GM19452 (cell line): ENCODE measurements at regions not wholly inside any gene's neighbourhood (a gene's known extent, or its start where the extent isn't known, plus 50 kb on each side); places are given as distances from the start of the nearest gene placed in this dataset.
"Not testable (repeated sequence)": the region's sequence is repeated elsewhere in the genome, so short reads cannot be mapped to it uniquely, and the experiment has no call there.

Source experiments
- ATAC-seq: cut with Tn5 transposase; IDR thresholded peaks from one replicate; pipeline ENCODE4 v1.9.1; 2021; ENCODE audit not compliant: unreplicated experiment

DNA sequence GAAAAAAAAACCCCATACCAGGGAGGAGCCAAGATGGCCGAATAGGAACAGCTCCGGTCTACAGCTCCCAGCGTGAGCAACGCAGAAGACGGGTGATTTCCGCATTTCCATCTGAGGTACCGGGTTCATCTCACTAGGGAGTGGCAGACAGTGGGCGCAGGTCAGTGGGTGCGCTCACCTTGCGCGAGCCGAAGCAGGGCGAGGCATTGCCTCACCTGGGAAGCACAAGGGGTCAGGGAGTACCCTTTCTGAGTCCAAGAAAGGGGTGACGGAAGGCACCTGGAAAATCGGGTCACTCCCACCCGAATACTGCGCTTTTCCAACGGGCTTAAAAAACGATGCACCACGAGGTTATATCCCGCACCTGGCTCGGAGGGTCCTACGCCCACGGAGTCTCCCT is 1328.6 kb downstream of the GRIK2 start:
- ATAC-seq = not testable (repeated sequence)

- ATAC-seq = no peak
Observed at GRCh38 chr6:102717737-102718456, 1324.4 kb downstream of the GRIK2 start.

DNA sequence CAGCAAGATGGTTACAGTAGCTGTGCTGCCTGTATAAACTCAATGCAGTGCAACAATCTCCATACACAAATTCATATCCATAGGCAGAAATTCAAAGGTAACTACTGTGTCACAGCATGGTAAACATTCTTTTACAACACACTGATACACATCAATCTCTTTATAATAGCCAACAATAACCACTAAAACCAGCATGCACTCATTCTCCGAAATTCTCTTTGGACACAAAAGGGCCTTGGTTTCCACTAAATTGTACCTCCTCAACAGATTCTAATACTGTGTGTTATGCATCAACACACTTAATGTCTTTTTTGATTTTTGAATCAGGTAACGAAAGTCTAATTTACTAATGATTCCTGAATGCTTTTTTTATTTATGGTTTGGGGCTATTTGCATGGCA is 1323.7 kb downstream of the GRIK2 start:
- ATAC-seq = no peak

DNA sequence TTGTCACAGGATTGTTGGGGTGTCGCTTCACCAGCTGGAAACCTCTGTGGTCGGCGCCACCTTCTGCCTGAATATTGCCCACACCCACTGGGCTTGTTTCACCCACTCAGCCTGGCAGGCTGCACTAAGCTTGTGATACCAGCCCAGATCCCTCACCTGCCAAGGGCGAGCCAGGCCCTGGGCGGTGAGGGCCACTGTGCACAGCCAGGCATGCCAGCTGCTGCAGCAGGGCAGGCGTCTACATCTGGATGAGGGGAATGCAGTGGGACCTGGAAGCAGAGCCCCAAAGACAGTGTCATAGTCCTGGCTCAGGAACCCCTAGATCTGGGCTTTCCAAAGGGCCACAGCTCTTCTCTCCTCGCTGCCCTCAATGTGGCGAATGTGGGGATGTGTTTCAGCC is 1307.5 kb downstream of the GRIK2 start:
- ATAC-seq = no peak

DNA sequence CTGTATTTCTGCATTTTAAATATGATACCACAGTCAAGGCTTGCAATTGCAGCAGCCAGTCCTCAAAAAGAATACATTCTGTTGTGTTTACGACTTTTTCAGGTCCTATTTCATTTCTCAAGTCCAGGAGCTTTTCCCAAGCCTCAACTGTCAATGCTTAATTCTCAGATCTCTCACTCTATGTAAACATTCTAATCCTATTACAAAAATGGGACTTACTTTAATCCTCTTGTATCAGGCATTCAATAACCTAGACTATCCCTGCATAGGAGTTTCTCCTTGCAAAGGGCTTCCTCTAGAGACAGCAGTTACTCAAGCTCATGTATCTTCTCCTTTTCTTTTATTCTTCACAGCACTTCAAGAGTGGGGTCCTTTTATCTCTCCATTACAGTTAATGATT is 1293.0 kb downstream of the GRIK2 start:
- no peak for ATAC-seq

- no peak for ATAC-seq
Observed at GRCh38 chr6:102680413-102680812, 1286.9 kb downstream of the GRIK2 start.

DNA sequence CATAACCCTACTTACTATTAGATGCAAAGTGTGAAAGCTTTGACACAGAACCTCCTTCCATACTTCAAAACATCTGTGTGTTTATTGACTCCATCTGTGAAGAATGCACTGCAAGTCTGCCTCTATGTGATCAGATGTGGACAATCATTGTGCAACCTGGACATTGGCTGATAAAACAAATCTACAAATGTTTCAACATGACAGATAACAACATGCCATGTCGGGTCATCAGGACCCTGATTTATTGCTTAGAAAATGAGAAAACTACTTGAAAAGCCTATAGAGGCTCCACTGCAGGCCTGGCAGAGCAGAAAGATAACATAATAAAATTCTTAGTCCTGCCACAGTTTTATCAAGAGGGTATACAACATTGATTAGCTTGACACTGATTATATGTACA is 1286.4 kb downstream of the GRIK2 start:
- ATAC-seq = no peak

DNA sequence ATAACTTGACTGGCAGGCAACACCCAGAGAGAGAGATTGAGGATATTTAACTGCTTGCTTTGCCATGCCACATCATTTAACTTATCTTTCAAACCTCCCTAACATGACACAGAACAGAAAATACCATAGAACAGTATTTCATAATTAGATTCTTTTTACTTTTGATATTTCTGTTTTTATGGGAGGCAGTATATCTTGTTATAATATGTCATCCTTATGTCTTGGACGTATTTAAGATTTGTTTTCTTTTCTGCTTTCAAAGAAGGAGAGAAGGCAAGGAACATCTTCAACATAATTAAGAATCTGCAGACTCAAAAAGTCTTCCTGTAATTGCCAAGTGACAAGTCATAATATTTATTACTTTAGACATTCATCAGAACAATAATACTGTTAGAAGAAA is 1283.7 kb downstream of the GRIK2 start:
- ATAC-seq = no peak

DNA sequence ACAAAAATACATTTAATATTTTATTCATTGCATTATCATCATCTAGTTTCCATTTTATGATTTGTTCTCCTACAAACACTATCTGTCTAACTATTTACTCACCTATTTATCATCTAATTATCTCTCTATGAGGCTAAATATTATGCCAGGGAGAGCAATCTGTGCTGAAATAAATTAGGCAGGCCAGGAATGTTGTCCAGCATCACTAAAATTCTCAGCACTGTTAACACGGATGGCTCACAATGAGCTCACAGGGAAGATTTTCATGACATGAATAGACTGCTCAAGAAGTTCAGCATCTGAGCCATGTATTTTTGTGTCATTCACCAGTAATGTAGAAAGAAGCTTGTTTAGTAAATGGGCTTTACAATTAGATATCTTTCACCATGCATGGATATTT is 1277.2 kb downstream of the GRIK2 start:
- ATAC-seq = no peak

- no peak for ATAC-seq
Observed at GRCh38 chr6:102662851-102663250, 1269.3 kb downstream of the GRIK2 start.

- ATAC-seq = no peak
Observed at GRCh38 chr6:102660303-102660702, 1266.8 kb downstream of the GRIK2 start.

DNA sequence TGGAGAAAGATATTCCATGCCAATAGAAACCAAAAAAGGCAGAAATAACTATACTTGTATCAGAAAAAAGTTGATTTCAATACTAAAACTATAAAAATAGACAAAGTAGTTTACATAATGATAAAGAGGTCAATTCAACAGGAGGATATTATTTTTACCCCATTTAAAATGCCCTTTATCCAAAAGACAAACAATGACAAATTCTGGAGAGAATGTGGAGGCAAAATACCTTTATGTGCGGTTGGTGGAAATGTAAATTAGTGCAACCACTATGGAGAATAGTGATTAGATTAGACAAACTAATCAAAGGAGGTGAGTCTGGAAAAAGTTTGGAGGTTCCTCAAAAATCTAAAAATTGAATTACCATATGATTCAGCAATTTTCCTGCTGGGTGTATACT is 1262.3 kb downstream of the GRIK2 start:
- no peak for ATAC-seq

DNA sequence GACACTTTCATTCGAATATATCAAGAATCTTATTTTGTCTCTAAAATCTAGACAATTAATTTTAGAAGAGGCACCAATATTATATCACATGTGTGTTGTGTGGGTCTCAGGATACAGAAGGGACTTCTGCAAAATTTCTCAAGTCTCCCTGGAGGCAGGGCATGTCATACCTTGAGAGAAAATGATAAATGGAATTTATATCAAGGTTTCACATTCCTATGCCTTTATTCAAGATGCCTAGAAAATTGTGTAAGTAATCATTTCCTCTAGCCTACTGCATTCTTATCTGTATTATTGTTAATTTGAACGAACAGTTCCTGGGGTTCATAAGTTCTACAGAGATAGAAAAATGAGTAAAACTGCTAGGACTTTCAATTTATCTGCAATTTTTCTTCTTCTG is 1247.9 kb downstream of the GRIK2 start:
- no peak for ATAC-seq

GRCh38 chr6:102631921-102632320 is 1238.4 kb downstream of the GRIK2 start:
- no peak for ATAC-seq

DNA sequence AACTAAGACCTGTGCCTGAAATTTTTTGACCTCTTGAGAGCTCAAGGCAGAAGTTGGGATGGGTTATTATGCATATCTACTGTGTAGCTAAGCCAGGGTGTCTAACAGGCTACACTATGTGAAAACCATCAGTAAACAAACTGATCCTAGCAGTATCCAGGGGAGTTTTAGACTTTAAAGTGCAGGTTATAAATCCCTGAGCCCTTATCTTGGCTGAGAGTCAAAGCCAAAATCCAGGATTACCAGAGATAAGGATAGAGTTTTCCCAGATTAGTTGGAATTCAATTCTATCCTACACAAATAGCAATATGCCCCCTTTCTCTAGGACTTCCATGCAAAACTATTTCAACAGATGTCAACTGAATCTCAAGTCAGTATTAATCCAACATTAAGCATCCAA is 1229.7 kb downstream of the GRIK2 start:
- ATAC-seq = no peak

DNA sequence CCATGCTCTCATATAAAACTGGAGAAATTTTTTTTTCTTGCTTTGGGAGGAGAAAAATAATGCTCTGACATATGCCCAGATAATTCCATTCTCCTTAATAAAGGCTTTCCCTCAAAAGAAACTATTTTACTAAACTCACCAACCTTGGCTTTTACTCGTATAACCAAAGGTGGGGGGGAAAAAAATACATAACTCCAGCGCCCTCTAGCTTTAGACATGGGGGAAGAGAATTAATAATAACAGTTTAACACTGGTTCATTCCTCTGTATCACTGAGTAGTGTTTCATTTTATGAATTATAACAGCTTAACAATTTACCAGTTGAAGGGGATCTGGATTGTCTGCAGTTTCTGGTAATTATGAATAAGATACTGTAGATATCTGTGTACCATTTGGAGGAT is 1226.1 kb downstream of the GRIK2 start:
- ATAC-seq = no peak

DNA sequence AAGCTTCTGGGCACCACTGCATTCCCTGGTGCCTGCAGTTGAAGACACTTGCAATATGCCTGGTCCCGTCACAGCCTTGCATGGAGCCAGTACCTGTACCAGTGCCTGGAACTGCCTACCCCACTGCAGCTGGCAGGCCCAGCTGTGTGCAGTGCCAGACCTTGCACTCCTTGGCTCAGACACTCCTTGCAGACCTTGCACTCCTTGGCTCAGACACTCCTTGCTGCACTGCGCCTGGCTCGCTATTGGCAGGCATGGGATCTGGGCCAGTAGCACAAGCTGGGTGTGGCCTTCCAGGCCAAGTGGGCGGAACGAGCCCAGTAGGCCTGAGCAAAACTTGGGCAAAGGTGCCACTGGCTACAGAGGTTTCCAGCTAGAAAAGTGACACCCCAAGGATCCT is 1189.1 kb downstream of the GRIK2 start:
- no peak for ATAC-seq

DNA sequence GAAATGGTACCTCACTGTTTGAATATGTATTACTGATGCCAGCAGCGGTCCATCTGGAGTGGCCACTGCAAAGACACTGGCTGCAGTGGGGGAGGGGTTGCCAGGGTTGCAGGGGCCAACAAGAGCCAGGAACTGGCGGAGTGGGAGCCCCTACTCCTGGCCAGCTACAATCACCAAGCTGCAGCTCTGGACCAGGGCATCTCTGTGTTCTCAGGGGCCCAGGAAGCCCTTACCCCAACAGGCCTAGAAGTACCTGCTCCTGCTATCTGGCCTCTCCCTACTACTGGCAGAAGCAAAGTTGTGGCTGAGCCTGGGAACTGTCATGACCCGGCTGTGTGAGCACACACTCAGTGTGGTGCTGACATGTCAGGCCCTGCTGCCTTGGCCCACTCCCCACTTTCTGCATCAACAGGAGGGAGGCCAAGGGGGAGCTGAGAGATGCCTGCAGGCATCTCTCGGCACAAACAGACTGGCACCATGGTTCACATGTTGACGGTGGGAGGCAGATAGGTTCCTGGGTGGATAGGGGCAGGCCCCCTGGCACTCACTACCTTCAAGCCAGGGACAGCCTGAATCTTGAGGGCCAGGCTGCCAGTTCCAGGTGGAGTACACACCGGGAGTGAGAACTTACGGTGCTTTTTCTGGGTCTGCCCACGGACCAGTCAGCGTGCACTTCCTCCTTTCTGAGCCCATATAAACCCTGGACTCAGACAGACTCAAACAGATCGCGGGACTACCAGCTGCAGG is 1188.0 kb downstream of the GRIK2 start:
- ATAC-seq = no peak

GRCh38 chr6:102571236-102571908 is 1177.9 kb downstream of the GRIK2 start:
- no peak for ATAC-seq

DNA sequence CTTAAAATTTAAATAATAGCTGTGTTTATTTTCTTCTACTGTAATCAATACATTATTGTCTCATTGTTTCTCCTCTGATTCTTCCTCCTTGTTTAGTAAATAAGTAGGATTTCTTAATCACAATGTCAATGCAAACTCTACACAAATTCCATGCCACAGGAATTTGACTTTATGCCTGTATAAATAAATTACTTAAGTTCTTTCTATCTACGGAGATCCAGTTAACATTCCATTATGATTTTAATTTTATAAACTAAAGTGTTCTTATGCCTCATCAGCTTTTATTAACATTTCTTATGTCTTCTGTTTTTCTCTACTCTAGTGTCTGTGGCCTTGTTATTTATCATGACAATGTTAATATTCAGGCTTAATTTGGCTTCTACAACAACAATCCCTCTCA is 1169.2 kb downstream of the GRIK2 start:
- no peak for ATAC-seq

GRCh38 chr6:102553214-102553613 is 1159.7 kb downstream of the GRIK2 start:
- ATAC-seq = no peak

- ATAC-seq = no peak
Observed at GRCh38 chr6:102549221-102549874, 1155.8 kb downstream of the GRIK2 start.
